Progenitor cell of endocrine pancreas (in vitro differentiated cells): ENCODE measurements at regions not wholly inside any gene's neighbourhood (a gene's known extent, or its start where the extent isn't known, plus 50 kb on each side); places are given as distances from the start of the nearest gene placed in this dataset.

Experiments used
- DNase-seq: peaks from one replicate; pipeline ENCODE4 v3.0.0; 2021; ENCODE audit warnings: low spot score; ENCODE audit not compliant: unreplicated experiment
- H3K27ac Mint-ChIP-seq: 2 replicates; pipeline ENCODE4 v1.8.0; 2021; ENCODE audit warnings: mild to moderate bottlenecking, moderate library complexity, mixed read lengths
- H3K27me3 Mint-ChIP-seq: 2 replicates; pipeline ENCODE4 v1.8.0; 2021; ENCODE audit warnings: mixed read lengths
- H3K36me3 Mint-ChIP-seq: 2 replicates; pipeline ENCODE4 v1.8.0; 2022; ENCODE audit warnings: mixed read lengths; ENCODE audit not compliant: insufficient read depth
- H3K4me1 Mint-ChIP-seq: 2 replicates; pipeline ENCODE4 v1.8.0; 2021; ENCODE audit warnings: low read depth, mixed read lengths
- H3K4me3 Mint-ChIP-seq: 2 replicates; pipeline ENCODE4 v1.8.0; 2021; ENCODE audit warnings: low read depth, mild to moderate bottlenecking, moderate library complexity, mixed read lengths
- H3K9me3 Mint-ChIP-seq: 2 replicates; pipeline ENCODE4 v1.8.0; 2021; ENCODE audit warnings: low read depth, mixed read lengths
- CTCF ChIP-seq: fragments of 200-600 bp; sonication (generic); IDR thresholded peaks from one replicate; pipeline ENCODE4 v1.5.0; 2021; ENCODE audit warnings: antibody characterized with exemption, mild to moderate bottlenecking; ENCODE audit not compliant: unreplicated experiment

GRCh38 chr6:90413867-90414266, 117.2 kb upstream of the BACH2 start:
- Mint-ChIP-seq H3K36me3 (no peaks in the 10 kb centered on the region), H3K27ac (no peak overlapping the region), H3K4me3 (peak overlapping the region; percentile 1), H3K9me3 (no peaks in the 10 kb centered on the region), H3K4me1 (peaks cover 2% of the 10 kb centered on the region), H3K27me3 (peaks cover 14% of the 10 kb centered on the region)
- no peak for DNase-seq
- TF ChIP-seq CTCF: no peak

- TF ChIP-seq CTCF: no peak
- H3K9me3 Mint-ChIP-seq: no peaks in the 10 kb centered on the region
- DNase-seq: no peak
- H3K4me1 Mint-ChIP-seq: peaks cover 2% of the 10 kb centered on the region
- peak overlapping the region; percentile 1 for H3K4me3 Mint-ChIP-seq
- no peak overlapping the region for H3K27ac Mint-ChIP-seq
- H3K27me3 Mint-ChIP-seq: peaks cover 14% of the 10 kb centered on the region
- H3K36me3 Mint-ChIP-seq: no peaks in the 10 kb centered on the region
Measured at GRCh38 chr6:90413396-90413795, 116.8 kb upstream of the BACH2 start.

GRCh38 chr6:90412538-90413369, 116.1 kb upstream of the BACH2 start:
- no peaks in the 10 kb centered on the region for H3K9me3 Mint-ChIP-seq
- no peak overlapping the region for H3K27ac Mint-ChIP-seq
- H3K27me3 Mint-ChIP-seq: peaks cover 14% of the 10 kb centered on the region
- peaks cover 2% of the 10 kb centered on the region for H3K4me1 Mint-ChIP-seq
- no peak for DNase-seq
- no peak overlapping the region for H3K4me3 Mint-ChIP-seq
- H3K36me3 Mint-ChIP-seq: no peaks in the 10 kb centered on the region
- no peak for TF ChIP-seq CTCF

- Mint-ChIP-seq H3K36me3 (no peaks in the 10 kb centered on the region), H3K4me3 (no peak overlapping the region)
Measured at GRCh38 chr6:90411292-90411781, 114.7 kb upstream of the BACH2 start.

GRCh38 chr6:90409700-90410099, 113.1 kb upstream of the BACH2 start:
- peaks cover 14% of the 10 kb centered on the region for H3K27me3 Mint-ChIP-seq
- no peak overlapping the region for H3K4me3 Mint-ChIP-seq
- no peak for DNase-seq
- H3K9me3 Mint-ChIP-seq: peaks cover 8% of the 10 kb centered on the region
- TF ChIP-seq CTCF: no peak
- no peaks in the 10 kb centered on the region for H3K36me3 Mint-ChIP-seq
- no peak overlapping the region for H3K27ac Mint-ChIP-seq
- H3K4me1 Mint-ChIP-seq: peaks cover 2% of the 10 kb centered on the region

More at GRCh38 chr6:90411292-90411781, 114.7 kb upstream of the BACH2 start:
- TF ChIP-seq CTCF: no peak
- Mint-ChIP-seq H3K9me3 (peaks cover 5% of the 10 kb centered on the region), H3K27ac (no peak overlapping the region), H3K27me3 (peaks cover 14% of the 10 kb centered on the region), H3K4me1 (peaks cover 2% of the 10 kb centered on the region)
- no peak for DNase-seq
